Peyer's patch (tissue), 4 donors: ENCODE measurements at regions not wholly inside any gene's neighbourhood (a gene's known extent, or its start where the extent isn't known, plus 50 kb on each side); places are given as distances from the start of the nearest gene placed in this dataset.

ENCODE experiments used
- DNase-seq, 3 donors: peaks; one replicate each; pipeline ENCODE4 v3.0.0-alpha.2; 2017 to 2019
- H3K27ac ChIP-seq, 4 donors: fragments of 200-600 bp; sonication (generic); one replicate each; pipeline ENCODE4 v1.5.1; 2016 to 2019
- H3K27me3 ChIP-seq, 2 donors: fragments of 200-600 bp; sonication (generic); one replicate each; pipeline ENCODE4 v1.5.1; 2019
- H3K36me3 ChIP-seq, 3 donors: fragments of 200-600 bp; sonication (generic); one replicate each; pipeline ENCODE4 v1.5.1; 2016 to 2019
- H3K4me1 ChIP-seq, 4 donors: fragments of 200-600 bp; sonication (generic); one replicate each; pipeline ENCODE4 v1.5.1; 2016 to 2019
- H3K4me3 ChIP-seq, 4 donors: fragments of 200-600 bp; sonication (generic); 1 replicate in 3 of 4; 2 replicates in 1 of 4; pipeline ENCODE4 v1.5.1; 2016 to 2019; ENCODE audit warnings: mild to moderate bottlenecking in 1 of 4
- H3K9me3 ChIP-seq, 4 donors: fragments of 200-600 bp; sonication (generic); one replicate each; pipeline ENCODE4 v1.5.1; 2016 to 2019; ENCODE audit warnings: mild to moderate bottlenecking in 1 of 4
- CTCF ChIP-seq, 6 experiments: fragments of 450-650 bp in 4 of 6; fragments of 200-600 bp in 2 of 6; sonication (generic) in 1 of 6; IDR thresholded peaks; one replicate each; pipeline ENCODE4 v1.5.1; 2017 to 2019; ENCODE audit warnings: antibody characterized with exemption in 6 of 6, mild to moderate bottlenecking in 3 of 6, moderate library complexity in 1 of 6
- POLR2A ChIP-seq, 2 donors: fragments of 450-650 bp; IDR thresholded peaks; one replicate each; pipeline ENCODE4 v1.5.1; 2017; ENCODE audit warnings: antibody characterized with exemption in 2 of 2, mild to moderate bottlenecking in 2 of 2, moderate library complexity in 2 of 2

GRCh38 chr10:129273860-129274259 is 193.2 kb upstream of the MGMT start:
- TF ChIP-seq CTCF (IDR thresholded peaks at IDR 0.05) (no peak), POLR2A (IDR thresholded peaks at IDR 0.05) (no peak)
- H3K4me1 ChIP-seq, result no peaks in the 10 kb centered on the region
- DNase-seq, result no peak

GRCh38 chr10:129274748-129275474 is 192.1 kb upstream of the MGMT start:
- TF ChIP-seq CTCF (IDR thresholded peaks at IDR 0.05) (no peak), POLR2A (IDR thresholded peaks at IDR 0.05) (no peak)
- Histone ChIP-seq H3K36me3 (no peaks in the 10 kb centered on the region), H3K9me3 (no peaks in the 10 kb centered on the region), H3K4me3 (no peak overlapping the region), H3K27me3 (no peaks in the 10 kb centered on the region), H3K4me1 (no peaks in the 10 kb centered on the region), H3K27ac (no peak overlapping the region)
- no peak for DNase-seq

More at GRCh38 chr10:129273860-129274259, 193.2 kb upstream of the MGMT start:
- Histone ChIP-seq H3K9me3 (no peaks in the 10 kb centered on the region), H3K4me3 (no peak overlapping the region), H3K36me3 (no peaks in the 10 kb centered on the region), H3K27ac (no peak overlapping the region), H3K27me3 (no peaks in the 10 kb centered on the region)

- no peak for DNase-seq
- no peaks in the 10 kb centered on the region for H3K4me1 ChIP-seq
- H3K36me3 ChIP-seq, result no peaks in the 10 kb centered on the region
- H3K27ac ChIP-seq, result no peak overlapping the region
- no peak overlapping the region for H3K4me3 ChIP-seq
- H3K9me3 ChIP-seq, result no peaks in the 10 kb centered on the region
- no peaks in the 10 kb centered on the region for H3K27me3 ChIP-seq
- TF ChIP-seq POLR2A (IDR thresholded peaks at IDR 0.05) (no peak), CTCF (IDR thresholded peaks at IDR 0.05) (no peak)
Measured at GRCh38 chr10:129275886-129276285, 191.2 kb upstream of the MGMT start.

GRCh38 chr10:129277084-129277483 is 190.0 kb upstream of the MGMT start:
- no peak for DNase-seq

GRCh38 chr10:129277841-129278240 is 189.2 kb upstream of the MGMT start:
- Histone ChIP-seq H3K9me3 (no peaks in the 10 kb centered on the region), H3K27ac (no peak overlapping the region), H3K4me3 (no peak overlapping the region), H3K27me3 (no peaks in the 10 kb centered on the region), H3K4me1 (no peaks in the 10 kb centered on the region), H3K36me3 (no peaks in the 10 kb centered on the region)
- TF ChIP-seq POLR2A (IDR thresholded peaks at IDR 0.05) (no peak), CTCF (IDR thresholded peaks at IDR 0.05) (no peak)
- no peak for DNase-seq

More at GRCh38 chr10:129277084-129277483, 190.0 kb upstream of the MGMT start:
- no peak overlapping the region for H3K27ac ChIP-seq
- H3K4me1 ChIP-seq, result no peaks in the 10 kb centered on the region
- TF ChIP-seq POLR2A (IDR thresholded peaks at IDR 0.05), result no peak
- TF ChIP-seq CTCF (IDR thresholded peaks at IDR 0.05), result no peak
- H3K9me3 ChIP-seq, result no peaks in the 10 kb centered on the region
- H3K27me3 ChIP-seq, result no peaks in the 10 kb centered on the region
- no peak overlapping the region for H3K4me3 ChIP-seq
- no peaks in the 10 kb centered on the region for H3K36me3 ChIP-seq
